Stimulated activated memory B cell treated with anti-CD40 and anti-IgM and Interleukin-4, amounts not matched to agents 10 μg/mL and 1 μg/mL and 100 μg/mL, for 72 hours (primary cell): ENCODE measurements at regions not wholly inside any gene's neighbourhood (a gene's known extent, or its start where the extent isn't known, plus 50 kb on each side); places are given as distances from the start of the nearest gene placed in this dataset.

Experiments
- ATAC-seq: fragments of 150-1000 bp; cut with Tn5 transposase; 2 replicates; pipeline ENCODE4 v1.10.0; 2021
- H3K27ac Mint-ChIP-seq: one replicate; pipeline ENCODE4 v1.8.0; 2022; ENCODE audit warnings: mild to moderate bottlenecking, mixed read lengths
- H3K27me3 Mint-ChIP-seq: one replicate; pipeline ENCODE4 v1.8.0; 2022; ENCODE audit warnings: mixed read lengths
- H3K36me3 Mint-ChIP-seq: one replicate; pipeline ENCODE4 v1.8.0; 2022; ENCODE audit warnings: mixed read lengths
- H3K4me1 Mint-ChIP-seq: one replicate; pipeline ENCODE4 v1.8.0; 2022; ENCODE audit warnings: mixed read lengths
- H3K4me3 Mint-ChIP-seq: one replicate; pipeline ENCODE4 v1.8.0; 2022; ENCODE audit warnings: mild to moderate bottlenecking, moderate library complexity, mixed read lengths
- H3K9me3 Mint-ChIP-seq: one replicate; pipeline ENCODE4 v1.8.0; 2022; ENCODE audit warnings: mixed read lengths

DNA sequence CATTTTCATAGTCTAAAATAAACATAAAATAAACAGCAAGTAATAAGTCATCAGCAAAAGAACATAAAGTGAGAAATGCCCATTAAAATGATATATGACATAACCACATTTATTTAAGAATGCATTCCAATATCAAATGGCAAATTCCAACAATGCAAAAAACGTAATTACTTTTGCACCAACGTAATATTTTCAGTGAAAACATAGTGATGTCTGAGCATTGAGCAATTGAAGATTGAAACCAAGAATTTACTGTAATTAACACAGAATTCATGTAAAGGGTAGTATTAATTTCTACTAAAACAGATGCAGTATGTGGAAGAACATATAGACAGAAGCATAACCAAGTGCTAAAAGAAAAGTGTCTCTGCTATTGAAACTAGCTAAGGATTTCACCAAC lies 123.0 kb upstream of the TNS3 start:
- Mint-ChIP-seq H3K9me3 (no peaks in the 10 kb centered on the region), H3K27me3 (no peaks in the 10 kb centered on the region), H3K27ac (no peak overlapping the region), H3K4me1 (peaks cover 21% of the 10 kb centered on the region), H3K4me3 (no peak overlapping the region), H3K36me3 (no peaks in the 10 kb centered on the region)
- no peak for ATAC-seq

DNA sequence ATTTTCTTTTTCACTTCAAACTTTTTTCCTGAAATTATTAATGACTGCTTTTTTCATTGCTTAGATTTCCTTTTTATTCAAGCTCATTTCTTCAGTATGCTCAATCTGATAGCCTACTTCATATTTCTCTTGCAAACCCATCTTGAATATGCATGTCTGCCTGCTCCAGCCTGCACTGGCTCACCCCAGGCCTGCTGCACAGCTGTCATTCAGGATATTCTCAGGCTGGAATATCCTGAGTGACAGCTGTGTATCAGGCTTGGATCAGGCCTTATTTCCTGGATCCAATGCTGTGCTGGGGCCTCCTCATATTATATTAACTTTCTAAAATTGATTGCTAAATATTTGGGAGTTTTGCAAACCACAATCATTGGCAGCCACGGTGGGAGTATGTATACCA lies 120.2 kb upstream of the TNS3 start:
- Mint-ChIP-seq H3K4me1 (peaks cover 6% of the 10 kb centered on the region), H3K9me3 (no peaks in the 10 kb centered on the region), H3K36me3 (no peaks in the 10 kb centered on the region), H3K27ac (no peak overlapping the region), H3K27me3 (no peaks in the 10 kb centered on the region), H3K4me3 (no peak overlapping the region)
- ATAC-seq: no peak

DNA sequence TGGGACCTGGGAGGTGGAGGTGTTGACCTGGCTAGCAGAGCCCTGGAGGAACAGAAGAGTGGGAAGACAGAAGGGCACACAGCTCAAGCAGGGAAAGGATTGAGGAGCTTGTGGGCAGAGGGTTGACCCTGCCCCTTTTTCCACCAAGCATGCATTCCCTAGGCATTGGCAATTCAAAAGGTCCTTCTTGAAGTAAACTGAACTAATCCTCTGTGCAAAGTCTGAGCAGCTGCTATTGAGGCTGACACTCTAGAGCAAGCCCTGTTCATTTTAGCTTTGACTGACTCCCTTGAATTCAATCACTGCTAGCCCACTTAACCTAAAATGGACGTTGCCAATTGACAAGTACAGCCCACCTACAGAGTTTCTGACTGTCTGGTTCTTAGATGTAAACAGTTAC lies 116.5 kb upstream of the TNS3 start:
- Mint-ChIP-seq H3K27me3 (no peaks in the 10 kb centered on the region), H3K36me3 (no peaks in the 10 kb centered on the region), H3K4me1 (peaks cover 5% of the 10 kb centered on the region), H3K9me3 (no peaks in the 10 kb centered on the region), H3K27ac (no peak overlapping the region), H3K4me3 (no peak overlapping the region)
- ATAC-seq: no peak

DNA sequence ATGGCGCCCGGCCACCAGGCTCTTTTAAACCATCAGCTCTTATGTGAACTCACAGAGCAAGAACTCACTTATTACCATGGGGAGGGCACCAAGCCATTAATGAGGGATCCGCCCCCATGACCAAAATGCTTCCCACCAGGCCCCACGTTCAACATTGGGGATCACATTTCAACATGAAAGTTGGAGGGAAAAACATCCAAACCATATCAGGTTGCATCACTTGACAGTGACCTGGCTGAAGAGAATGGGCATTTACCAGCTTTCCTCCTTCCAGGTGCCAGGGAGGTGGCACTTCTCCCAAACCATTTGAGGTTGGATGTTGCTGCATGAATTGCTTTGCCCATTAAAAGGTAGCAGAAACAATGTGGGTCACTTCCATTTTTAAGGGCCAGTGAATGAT lies 115.6 kb upstream of the TNS3 start:
- Mint-ChIP-seq H3K4me3 (no peak overlapping the region), H3K9me3 (no peaks in the 10 kb centered on the region), H3K27ac (no peak overlapping the region), H3K36me3 (no peaks in the 10 kb centered on the region), H3K4me1 (no peaks in the 10 kb centered on the region), H3K27me3 (no peaks in the 10 kb centered on the region)
- ATAC-seq: no peak

DNA sequence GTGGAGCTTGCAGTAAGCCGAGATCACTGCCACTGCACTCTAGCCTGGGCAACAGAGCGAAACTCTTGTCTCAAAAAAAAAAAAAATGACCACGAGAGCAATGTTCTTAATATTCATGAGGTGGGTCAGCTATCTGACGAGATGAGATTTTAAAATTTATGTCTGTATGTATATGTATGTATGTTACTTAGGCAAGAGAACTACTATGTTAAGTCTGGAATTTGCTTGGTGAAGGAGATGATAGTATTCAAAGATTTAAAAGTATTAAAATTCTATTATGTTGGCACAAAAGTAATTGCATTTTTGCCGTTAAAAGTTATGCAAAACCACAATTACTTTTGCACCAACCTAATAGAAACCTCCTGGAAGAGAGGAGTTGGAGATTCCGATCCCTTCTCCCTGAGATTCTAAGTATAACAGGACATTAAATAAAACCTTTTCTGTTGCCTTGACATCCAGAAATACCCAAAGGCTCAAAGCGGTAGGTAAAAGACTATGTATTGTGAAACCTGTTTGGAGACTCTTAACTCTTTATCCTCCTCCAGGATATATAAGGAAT lies 114.3 kb upstream of the TNS3 start:
- Mint-ChIP-seq H3K9me3 (no peaks in the 10 kb centered on the region), H3K27ac (no peak overlapping the region), H3K36me3 (no peaks in the 10 kb centered on the region), H3K4me1 (no peaks in the 10 kb centered on the region), H3K4me3 (no peak overlapping the region), H3K27me3 (no peaks in the 10 kb centered on the region)
- no peak for ATAC-seq

DNA sequence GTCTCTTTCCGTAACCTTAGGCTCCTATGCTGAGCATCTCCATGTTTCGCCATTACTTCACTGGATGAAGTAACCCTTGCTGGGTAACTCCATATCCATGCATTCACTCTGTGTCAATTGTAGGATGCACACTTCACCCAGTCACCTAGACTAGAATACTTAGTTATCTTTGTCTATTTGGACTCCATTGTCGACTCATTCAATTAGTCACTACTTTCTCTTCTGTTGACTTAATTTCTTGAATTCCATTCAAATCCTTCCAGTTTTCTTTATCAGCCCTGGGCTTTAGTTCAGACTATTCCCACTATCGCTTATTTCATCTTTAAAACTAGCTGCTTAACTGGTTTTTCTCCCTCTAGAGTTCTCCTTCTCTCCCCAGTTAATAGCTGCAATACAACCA lies 111.3 kb upstream of the TNS3 start:
- no peaks in the 10 kb centered on the region for H3K36me3 Mint-ChIP-seq
- no peaks in the 10 kb centered on the region for H3K4me1 Mint-ChIP-seq
- H3K4me3 Mint-ChIP-seq: no peak overlapping the region
- no peak for ATAC-seq
- no peaks in the 10 kb centered on the region for H3K27me3 Mint-ChIP-seq
- H3K27ac Mint-ChIP-seq: no peak overlapping the region
- H3K9me3 Mint-ChIP-seq: no peaks in the 10 kb centered on the region

DNA sequence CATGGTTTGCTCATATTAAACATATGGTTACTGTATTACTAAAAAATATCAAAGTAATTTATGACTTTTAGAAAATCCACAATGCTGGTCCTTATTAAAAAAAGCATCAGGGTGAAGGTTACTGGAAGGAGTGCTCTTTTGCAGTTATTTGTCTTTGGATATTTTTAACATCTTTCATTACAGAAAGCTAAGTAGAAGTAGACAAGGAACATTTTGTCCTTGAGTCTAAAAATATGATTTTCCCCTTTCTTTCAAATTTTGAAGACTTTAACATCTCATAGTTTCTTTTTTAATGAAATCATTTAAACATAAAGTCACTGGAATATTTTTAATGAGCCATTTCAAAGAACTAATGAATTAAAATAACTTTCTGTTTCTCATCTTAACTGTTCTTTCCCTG lies 110.1 kb upstream of the TNS3 start:
- Mint-ChIP-seq H3K27ac (no peak overlapping the region), H3K36me3 (no peaks in the 10 kb centered on the region), H3K4me1 (no peaks in the 10 kb centered on the region), H3K4me3 (no peak overlapping the region), H3K9me3 (no peaks in the 10 kb centered on the region), H3K27me3 (no peaks in the 10 kb centered on the region)
- ATAC-seq: no peak

DNA sequence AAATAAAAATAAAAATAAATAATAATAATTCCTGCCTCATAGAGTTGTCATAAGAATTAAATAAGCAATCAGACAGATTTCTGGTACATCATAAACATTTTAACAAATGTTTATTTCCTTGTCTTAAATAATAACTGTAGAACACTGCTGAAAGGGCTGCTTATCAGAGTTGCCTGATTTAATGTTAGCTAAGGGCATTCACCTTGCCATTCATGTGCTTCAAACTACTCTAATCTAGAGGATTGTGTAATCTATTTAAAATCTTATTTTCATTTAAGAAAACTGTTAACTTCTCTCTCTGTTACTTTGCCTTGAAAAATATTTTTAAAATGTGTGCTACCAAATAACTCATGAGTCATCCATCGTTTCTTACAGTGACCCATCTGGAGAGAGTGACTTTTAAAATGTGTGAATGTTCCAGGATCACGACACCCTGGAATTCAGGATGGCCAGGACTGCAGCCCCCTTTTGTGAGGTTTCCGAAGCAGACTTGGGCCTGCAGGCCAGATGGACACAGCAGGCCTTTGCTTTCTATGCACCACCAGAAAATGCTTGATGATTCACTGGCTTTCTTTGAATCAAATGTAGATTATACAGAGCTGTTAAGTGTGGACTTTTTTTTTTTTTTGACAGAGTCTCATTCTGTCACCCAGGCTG lies 109.1 kb upstream of the TNS3 start:
- Mint-ChIP-seq H3K9me3 (no peaks in the 10 kb centered on the region), H3K4me3 (no peak overlapping the region)

DNA sequence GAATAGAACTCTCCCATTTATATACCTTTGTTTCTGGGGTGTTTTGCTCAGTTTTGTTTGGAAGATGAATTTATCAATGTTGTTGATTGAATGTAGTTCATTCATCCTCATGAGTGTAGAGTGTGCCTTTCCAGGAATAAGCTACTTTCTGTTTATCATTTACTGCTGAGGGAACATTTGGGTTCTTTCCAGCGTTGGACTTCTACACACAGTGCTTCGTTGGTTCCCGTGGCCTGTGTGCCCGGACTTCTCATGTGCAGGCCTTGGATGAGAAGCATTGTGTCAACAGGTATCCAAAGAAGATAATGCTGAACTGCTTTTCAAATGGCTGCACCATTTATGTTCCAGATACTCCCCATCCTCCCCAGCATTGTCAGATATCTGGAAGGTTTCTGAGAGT lies 107.6 kb upstream of the TNS3 start:
- no peaks in the 10 kb centered on the region for H3K27me3 Mint-ChIP-seq
- ATAC-seq: no peak

More for the DNA sequence above, 109.1 kb upstream of the TNS3 start:
- Mint-ChIP-seq H3K36me3 (no peaks in the 10 kb centered on the region), H3K27ac (no peak overlapping the region), H3K27me3 (no peaks in the 10 kb centered on the region), H3K4me1 (no peaks in the 10 kb centered on the region)
- no peak for ATAC-seq

DNA sequence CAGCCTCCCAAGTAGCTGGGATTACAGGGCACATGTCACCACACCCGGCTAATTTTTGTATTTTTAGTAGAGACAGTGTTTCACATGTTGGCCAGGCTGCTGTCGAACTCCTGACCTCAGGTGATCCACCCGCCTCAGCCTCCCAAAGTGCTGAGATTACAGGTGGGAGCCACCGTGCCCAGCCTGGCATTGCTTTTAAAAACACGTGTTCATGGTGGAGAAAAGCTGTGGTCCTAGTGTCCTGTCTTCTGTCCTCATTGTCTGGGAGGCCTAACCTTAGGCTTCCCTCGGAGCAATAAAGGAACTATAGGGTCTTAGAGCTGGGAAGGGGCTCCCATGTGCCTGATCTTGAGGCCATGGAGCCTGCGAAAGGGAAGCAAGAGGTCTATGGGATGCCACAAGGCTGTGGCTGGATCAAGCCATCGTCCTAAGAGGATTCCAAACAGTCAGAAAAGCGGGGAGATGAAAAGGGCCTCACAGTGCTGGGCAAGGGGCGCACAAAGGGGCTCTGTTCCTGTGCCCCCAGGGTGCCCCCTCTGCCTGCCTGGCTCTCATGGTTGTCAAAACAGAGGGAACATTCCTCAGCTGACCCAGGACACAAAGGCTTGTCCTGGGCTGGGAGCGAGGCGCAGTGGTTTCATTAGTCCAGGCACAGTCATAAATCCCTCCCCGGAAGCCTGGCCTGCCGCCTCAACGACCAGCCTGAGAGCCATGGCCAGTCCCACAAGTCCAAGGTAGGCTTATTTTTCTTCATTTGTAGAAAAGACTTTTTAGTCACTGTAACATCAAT lies 106.6 kb upstream of the TNS3 start:
- no peaks in the 10 kb centered on the region for H3K9me3 Mint-ChIP-seq
- no peaks in the 10 kb centered on the region for H3K27me3 Mint-ChIP-seq
- H3K4me3 Mint-ChIP-seq: no peak overlapping the region
- ATAC-seq: no peak
- H3K36me3 Mint-ChIP-seq: no peaks in the 10 kb centered on the region
- H3K4me1 Mint-ChIP-seq: no peaks in the 10 kb centered on the region
- H3K27ac Mint-ChIP-seq: no peak overlapping the region

More for the DNA sequence above, 107.6 kb upstream of the TNS3 start:
- Mint-ChIP-seq H3K4me1 (no peaks in the 10 kb centered on the region), H3K36me3 (no peaks in the 10 kb centered on the region), H3K9me3 (no peaks in the 10 kb centered on the region), H3K27ac (no peak overlapping the region), H3K4me3 (no peak overlapping the region)

DNA sequence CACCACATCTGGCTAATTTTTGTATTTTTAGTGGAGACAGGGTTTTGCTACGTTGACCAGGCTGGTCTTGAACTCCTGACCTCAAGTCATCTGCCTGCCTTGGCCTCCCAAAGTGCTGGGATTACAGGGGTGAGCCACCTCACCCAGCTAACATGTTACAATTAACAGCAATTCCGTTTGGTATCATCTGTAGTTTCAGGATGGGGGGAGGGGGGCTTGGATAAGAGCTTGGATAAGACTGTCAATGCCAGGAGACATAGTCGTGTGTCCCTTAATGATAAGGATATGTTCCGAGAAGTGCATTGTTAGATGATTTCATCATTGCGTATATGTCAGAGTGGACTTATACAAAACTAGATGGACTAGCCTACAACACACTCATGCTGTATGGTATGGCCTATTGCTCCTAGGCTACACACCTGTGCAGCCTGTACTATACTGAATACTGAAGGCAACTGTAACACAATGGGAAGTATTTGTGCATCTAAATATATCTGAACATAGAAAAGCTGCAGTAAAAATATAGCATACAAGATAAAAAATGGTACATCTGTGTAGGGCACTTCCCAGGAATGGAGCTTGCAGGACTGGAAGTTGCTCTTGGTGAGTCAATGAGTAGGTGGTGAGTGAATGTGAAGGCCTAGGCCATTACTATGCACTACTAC lies 103.9 kb upstream of the TNS3 start:
- Mint-ChIP-seq H3K4me3 (no peak overlapping the region), H3K27ac (no peak overlapping the region), H3K27me3 (no peaks in the 10 kb centered on the region), H3K9me3 (no peaks in the 10 kb centered on the region), H3K4me1 (peaks cover 9% of the 10 kb centered on the region), H3K36me3 (no peaks in the 10 kb centered on the region)
- no peak for ATAC-seq

DNA sequence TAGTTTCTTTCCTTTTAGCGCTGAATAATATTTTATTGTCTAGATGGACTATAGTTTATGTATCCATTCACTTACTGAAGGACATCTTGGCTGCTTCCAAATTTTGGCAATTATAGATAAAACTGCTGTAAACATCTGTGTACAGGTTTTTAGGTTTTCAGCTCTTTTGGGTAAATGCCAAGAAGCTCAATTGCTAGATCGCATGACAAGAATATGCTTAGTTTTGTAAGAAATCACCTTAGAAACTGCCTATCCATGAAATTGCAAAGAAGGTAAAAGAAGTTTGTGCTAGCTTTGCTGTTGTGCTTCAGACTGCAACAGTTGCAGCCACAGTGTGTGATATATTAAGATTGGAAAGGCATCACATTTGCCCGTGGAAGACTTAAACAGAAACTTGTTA lies 103.2 kb upstream of the TNS3 start:
- no peak for ATAC-seq
- peaks cover 15% of the 10 kb centered on the region for H3K4me1 Mint-ChIP-seq
- H3K27me3 Mint-ChIP-seq: no peaks in the 10 kb centered on the region
- no peaks in the 10 kb centered on the region for H3K36me3 Mint-ChIP-seq
- no peak overlapping the region for H3K27ac Mint-ChIP-seq
- no peaks in the 10 kb centered on the region for H3K9me3 Mint-ChIP-seq
- no peak overlapping the region for H3K4me3 Mint-ChIP-seq

DNA sequence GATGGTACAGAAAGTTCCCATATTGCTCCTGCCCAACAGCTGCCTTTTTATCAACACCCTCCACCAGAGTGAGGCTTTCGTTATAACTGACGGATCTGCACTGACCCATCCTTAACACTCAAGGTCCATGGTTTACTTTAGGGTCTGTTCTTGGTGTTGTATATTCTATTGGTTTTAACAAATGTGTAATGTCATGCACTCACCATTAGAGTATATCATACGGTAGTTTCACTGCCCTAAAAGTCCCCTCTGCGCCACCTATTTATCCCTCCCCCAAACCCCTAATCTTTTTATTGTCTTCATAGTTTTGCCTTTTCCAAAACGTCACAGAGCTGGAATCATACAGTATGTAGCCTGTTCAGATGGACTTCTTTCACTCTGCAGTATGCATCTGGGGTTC lies 102.8 kb upstream of the TNS3 start:
- H3K27ac Mint-ChIP-seq: no peak overlapping the region
- no peak overlapping the region for H3K4me3 Mint-ChIP-seq
- H3K9me3 Mint-ChIP-seq: no peaks in the 10 kb centered on the region
- no peak for ATAC-seq
- H3K36me3 Mint-ChIP-seq: no peaks in the 10 kb centered on the region
- peaks cover 18% of the 10 kb centered on the region for H3K4me1 Mint-ChIP-seq
- H3K27me3 Mint-ChIP-seq: no peaks in the 10 kb centered on the region

DNA sequence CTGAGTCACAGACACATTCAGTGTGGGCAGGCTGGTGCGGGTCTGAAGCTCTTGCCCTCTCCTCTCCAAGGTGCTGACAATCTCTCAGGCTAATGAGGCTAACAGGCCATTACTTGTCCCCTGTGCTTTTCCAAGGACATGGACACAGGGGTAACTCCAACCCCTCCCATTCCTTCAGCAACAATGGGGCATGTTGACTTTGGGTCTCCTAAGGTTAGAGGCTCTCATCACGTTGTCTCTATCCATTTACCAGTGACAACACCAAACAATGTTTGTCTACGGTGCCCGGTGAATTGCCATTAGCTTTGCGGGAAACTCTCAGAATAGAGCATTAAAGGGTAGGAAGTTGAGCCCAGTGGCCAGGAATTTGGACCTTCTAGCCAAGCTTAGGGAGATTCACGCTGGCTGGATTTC lies 101.6 kb upstream of the TNS3 start:
- no peak overlapping the region for H3K4me3 Mint-ChIP-seq
- no peak overlapping the region for H3K27ac Mint-ChIP-seq
- H3K36me3 Mint-ChIP-seq: no peaks in the 10 kb centered on the region
- no peak for ATAC-seq
- no peaks in the 10 kb centered on the region for H3K27me3 Mint-ChIP-seq
- peaks cover 19% of the 10 kb centered on the region for H3K4me1 Mint-ChIP-seq
- H3K9me3 Mint-ChIP-seq: no peaks in the 10 kb centered on the region

DNA sequence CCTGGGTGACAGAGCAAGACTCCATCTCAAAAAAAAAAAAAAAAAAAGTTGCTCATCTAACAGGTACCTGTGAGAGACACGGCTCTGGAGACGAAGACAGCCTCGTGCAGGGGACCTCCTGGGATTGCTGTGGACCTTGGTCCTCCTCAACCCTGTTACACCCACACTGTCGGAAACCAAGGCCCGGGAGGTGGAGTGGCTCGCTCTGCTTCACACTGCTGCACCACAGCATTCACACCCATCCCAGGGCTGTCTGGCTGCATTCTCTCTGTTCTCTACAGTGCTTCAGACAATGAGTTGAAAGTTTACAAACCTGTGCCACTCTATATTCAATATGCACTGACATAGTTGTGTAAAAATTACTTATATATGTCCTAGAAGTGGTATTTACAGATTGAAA lies 101.0 kb upstream of the TNS3 start:
- no peaks in the 10 kb centered on the region for H3K9me3 Mint-ChIP-seq
- H3K4me3 Mint-ChIP-seq: no peak overlapping the region
- H3K36me3 Mint-ChIP-seq: peaks cover under 1% of the 10 kb centered on the region
- peaks cover 25% of the 10 kb centered on the region for H3K4me1 Mint-ChIP-seq
- H3K27me3 Mint-ChIP-seq: no peaks in the 10 kb centered on the region
- H3K27ac Mint-ChIP-seq: no peak overlapping the region
- ATAC-seq: no peak
